ENCODE measurements at regions not wholly inside any gene's neighbourhood (a gene's known extent, or its start where the extent isn't known, plus 50 kb on each side); places are given as distances from the start of the nearest gene placed in this dataset.

- peak; percentile 1 to 17 for DNase-seq (ENCODE audit: low read depth in 1 of 2, low spot score in 1 of 2)
- no peak overlapping the region for H3K27ac ChIP-seq (replicated peaks)
- H3K4me3 ChIP-seq (replicated peaks; ENCODE audit: insufficient read depth, low read length), result no peak overlapping the region
- TF ChIP-seq GABPA (IDR thresholded peaks at IDR 0.05; ENCODE audit: low read depth), result no peak
- H3K27me3 ChIP-seq (ENCODE audit: insufficient read depth, poor library complexity, severe bottlenecking), result no peaks in the 10 kb centered on the region
Measured at GRCh38 chr1:195328102-195328501, 1280.1 kb downstream of the KCNT2 start.

DNA sequence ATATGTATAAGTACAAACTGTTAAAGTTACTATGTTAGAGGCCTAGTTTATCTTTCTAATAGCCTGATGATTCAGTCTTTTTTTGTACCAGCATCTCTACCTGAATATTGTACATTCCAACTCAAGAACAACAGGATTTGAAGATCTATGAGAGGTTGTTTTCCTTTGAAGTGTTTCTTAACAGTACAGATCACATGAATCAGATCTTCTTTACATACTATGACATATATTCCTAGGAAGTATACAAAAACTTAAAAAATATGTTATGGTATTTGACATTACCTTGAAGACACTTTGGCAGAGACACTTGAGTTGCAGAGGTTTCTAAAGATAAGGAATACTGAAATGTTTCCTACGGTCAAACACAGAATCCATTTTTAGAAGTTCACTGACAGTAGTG, 1280.9 kb downstream of the KCNT2 start:
- no peak for DNase-seq (ENCODE audit: low read depth in 1 of 2, low spot score in 1 of 2)
- no peak overlapping the region for H3K27ac ChIP-seq (replicated peaks)

DNA sequence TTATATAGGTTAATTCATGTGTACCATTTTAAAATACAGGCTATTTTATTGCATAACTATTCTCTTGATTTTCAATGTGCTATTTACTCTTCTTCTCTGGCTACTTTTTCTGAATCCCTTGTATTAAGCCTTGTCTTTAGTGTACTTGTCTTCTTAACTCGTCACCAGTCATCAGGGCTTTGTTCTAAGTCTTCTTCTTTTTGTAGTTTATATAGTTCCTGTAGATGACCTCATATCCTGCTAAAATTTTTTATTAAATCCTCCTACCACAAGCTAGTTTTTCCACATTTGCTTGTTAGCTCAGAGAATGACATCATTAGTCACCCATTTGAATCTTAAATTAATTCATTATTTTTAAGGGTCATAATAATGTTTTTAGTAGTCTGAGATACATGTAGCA, 1281.9 kb downstream of the KCNT2 start:
- Histone ChIP-seq H3K4me3 (replicated peaks; ENCODE audit: insufficient read depth, low read length) (no peak overlapping the region), H3K27me3 (ENCODE audit: insufficient read depth, poor library complexity, severe bottlenecking) (no peaks in the 10 kb centered on the region), H3K27ac (replicated peaks) (no peak overlapping the region)
- TF ChIP-seq POLR2AphosphoS5 (IDR thresholded peaks at IDR 0.05; ENCODE audit: low read depth) (no peak), GABPA (IDR thresholded peaks at IDR 0.05; ENCODE audit: low read depth) (no peak), REST (IDR thresholded peaks at IDR 0.05; ENCODE audit: insufficient replicate concordance, low read depth) (no peak), SPI1 (IDR thresholded peaks at IDR 0.05; ENCODE audit: borderline replicate concordance, low read depth) (no peak)
- TF ChIP-seq, protein P1, sequence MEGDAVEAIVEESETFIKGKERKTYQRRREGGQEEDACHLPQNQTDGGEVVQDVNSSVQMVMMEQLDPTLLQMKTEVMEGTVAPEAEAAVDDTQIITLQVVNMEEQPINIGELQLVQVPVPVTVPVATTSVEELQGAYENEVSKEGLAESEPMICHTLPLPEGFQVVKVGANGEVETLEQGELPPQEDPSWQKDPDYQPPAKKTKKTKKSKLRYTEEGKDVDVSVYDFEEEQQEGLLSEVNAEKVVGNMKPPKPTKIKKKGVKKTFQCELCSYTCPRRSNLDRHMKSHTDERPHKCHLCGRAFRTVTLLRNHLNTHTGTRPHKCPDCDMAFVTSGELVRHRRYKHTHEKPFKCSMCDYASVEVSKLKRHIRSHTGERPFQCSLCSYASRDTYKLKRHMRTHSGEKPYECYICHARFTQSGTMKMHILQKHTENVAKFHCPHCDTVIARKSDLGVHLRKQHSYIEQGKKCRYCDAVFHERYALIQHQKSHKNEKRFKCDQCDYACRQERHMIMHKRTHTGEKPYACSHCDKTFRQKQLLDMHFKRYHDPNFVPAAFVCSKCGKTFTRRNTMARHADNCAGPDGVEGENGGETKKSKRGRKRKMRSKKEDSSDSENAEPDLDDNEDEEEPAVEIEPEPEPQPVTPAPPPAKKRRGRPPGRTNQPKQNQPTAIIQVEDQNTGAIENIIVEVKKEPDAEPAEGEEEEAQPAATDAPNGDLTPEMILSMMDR (IDR thresholded peaks at IDR 0.05; ENCODE audit: insufficient read depth, low read length), result no peak
- no peak for DNase-seq (ENCODE audit: low read depth in 1 of 2, low spot score in 1 of 2)

More for the DNA sequence above, 1280.9 kb downstream of the KCNT2 start:
- H3K27me3 ChIP-seq (ENCODE audit: insufficient read depth, poor library complexity, severe bottlenecking), result no peaks in the 10 kb centered on the region
- no peak for TF ChIP-seq REST (IDR thresholded peaks at IDR 0.05; ENCODE audit: insufficient replicate concordance, low read depth)
- TF ChIP-seq POLR2AphosphoS5 (IDR thresholded peaks at IDR 0.05; ENCODE audit: low read depth), result no peak
- no peak for TF ChIP-seq SPI1 (IDR thresholded peaks at IDR 0.05; ENCODE audit: borderline replicate concordance, low read depth)
- no peak for TF ChIP-seq GABPA (IDR thresholded peaks at IDR 0.05; ENCODE audit: low read depth)
- TF ChIP-seq, protein P1 (IDR thresholded peaks at IDR 0.05; ENCODE audit: insufficient read depth, low read length), result no peak
- no peak overlapping the region for H3K4me3 ChIP-seq (replicated peaks; ENCODE audit: insufficient read depth, low read length)

- TF ChIP-seq SPI1 (IDR thresholded peaks at IDR 0.05; ENCODE audit: borderline replicate concordance, low read depth), result no peak
- no peak for TF ChIP-seq REST (IDR thresholded peaks at IDR 0.05; ENCODE audit: insufficient replicate concordance, low read depth)
- TF ChIP-seq POLR2AphosphoS5 (IDR thresholded peaks at IDR 0.05; ENCODE audit: low read depth), result no peak
- TF ChIP-seq, protein P1 (IDR thresholded peaks at IDR 0.05; ENCODE audit: insufficient read depth, low read length), result no peak
- no peak for TF ChIP-seq GABPA (IDR thresholded peaks at IDR 0.05; ENCODE audit: low read depth)
- H3K27me3 ChIP-seq (ENCODE audit: insufficient read depth, poor library complexity, severe bottlenecking), result no peaks in the 10 kb centered on the region
- H3K27ac ChIP-seq (replicated peaks), result no peak overlapping the region
- DNase-seq (ENCODE audit: low read depth in 1 of 2, low spot score in 1 of 2), result no peak
- no peak overlapping the region for H3K4me3 ChIP-seq (replicated peaks; ENCODE audit: insufficient read depth, low read length)
Measured at GRCh38 chr1:195325181-195325580, 1283.1 kb downstream of the KCNT2 start.

Data from HL-60 (cell line).